ENCODE measurements at regions not wholly inside any gene's neighbourhood (a gene's known extent, or its start where the extent isn't known, plus 50 kb on each side); places are given as distances from the start of the nearest gene placed in this dataset.
"Not testable (repeated sequence)": the region's sequence is repeated elsewhere in the genome, so short reads cannot be mapped to it uniquely, and the experiment has no call there.

- no peak for DNase-seq
Observed at GRCh38 chr12:97616946-97617345, 154.3 kb downstream of the RMST start.

- DNase-seq, result no peak
Observed at GRCh38 chr12:97628962-97629361, 166.4 kb downstream of the RMST start.

DNA sequence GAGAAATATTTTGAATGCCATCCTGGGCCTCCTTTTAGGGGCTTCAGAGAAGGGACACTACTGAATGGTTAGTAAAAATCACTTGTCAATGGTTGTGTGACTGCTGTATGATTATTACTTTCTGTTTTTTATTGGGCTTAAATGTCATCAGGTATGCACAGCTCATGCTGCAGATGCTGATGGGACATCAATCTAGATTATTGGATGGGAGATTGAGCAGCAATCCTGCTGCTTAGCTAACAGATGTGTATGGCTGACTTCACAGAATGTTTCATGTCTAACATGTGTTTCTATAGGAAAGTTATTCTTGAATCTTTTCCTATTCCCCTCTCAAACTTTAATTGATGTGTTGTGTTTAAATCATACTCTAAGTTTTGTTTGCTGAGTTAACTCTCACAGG is 166.8 kb downstream of the RMST start:
- DNase-seq, result no peak

GRCh38 chr12:97630356-97630755 is 167.8 kb downstream of the RMST start:
- DNase-seq, result no peak

DNA sequence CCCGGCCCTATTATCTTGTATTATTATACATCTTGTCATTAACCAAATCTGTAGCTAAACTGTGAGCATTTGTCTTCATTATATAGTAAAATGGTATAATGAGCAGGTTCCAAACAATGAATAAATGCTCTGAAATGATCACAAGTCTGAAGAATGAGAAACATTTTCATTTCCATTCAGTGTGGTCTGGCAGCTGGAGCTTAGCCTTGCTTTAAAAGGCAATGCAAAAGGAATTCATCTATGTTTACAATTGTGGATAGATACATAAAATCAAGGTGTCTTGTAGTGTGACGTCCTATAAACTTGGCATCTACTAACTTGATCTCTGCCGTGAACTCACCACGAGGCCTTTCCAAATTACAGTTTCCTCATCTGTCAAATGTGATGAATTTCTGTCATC is 168.3 kb downstream of the RMST start:
- no peak for DNase-seq

- no peak for DNase-seq
Observed at GRCh38 chr12:97637770-97638169, 175.2 kb downstream of the RMST start.

GRCh38 chr12:97638739-97639138 is 176.1 kb downstream of the RMST start:
- no peak for DNase-seq

GRCh38 chr12:97639702-97640101 is 177.1 kb downstream of the RMST start:
- no peak for DNase-seq

DNA sequence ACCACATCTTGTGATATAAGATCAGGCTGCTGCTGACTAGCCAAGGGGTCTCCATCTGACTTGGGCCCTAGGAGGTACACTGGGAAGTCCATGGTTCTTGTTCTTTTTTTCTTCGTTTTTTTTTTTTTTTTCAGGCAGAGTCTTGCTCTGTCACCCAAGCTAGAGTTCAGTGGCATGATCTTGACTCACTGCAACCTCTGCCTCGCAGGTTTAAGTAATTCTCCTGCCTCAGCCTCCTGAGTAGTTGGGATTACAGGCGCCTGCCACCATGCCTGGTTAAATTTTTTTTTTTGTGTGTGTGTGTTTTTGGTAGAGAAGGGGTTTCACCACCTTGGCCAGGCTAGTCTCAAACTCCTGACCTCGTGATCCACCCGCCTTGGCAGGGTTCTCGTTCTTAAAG is 178.2 kb downstream of the RMST start:
- no peak for DNase-seq

DNA sequence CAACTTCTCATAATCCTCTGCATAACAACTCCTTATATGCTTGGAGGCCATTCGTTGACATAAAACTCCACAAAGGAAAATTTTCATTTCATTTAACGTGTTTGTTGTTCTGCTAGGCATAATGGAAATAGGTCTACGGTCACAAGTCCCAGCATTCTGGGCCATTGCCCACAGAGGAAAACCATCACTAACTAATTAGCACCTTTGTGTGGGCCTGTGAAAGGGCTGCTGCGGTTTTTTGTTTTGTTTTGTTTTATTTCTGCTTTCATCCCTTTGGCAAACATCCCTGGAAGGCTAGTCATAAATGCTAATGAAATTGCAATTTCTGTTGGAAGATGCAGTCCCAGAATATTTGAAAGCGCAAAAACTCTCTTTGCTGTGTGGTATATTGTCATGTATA is 180.3 kb downstream of the RMST start:
- no peak for DNase-seq

GRCh38 chr12:97643924-97644323 is 181.3 kb downstream of the RMST start:
- DNase-seq, result no peak

DNA sequence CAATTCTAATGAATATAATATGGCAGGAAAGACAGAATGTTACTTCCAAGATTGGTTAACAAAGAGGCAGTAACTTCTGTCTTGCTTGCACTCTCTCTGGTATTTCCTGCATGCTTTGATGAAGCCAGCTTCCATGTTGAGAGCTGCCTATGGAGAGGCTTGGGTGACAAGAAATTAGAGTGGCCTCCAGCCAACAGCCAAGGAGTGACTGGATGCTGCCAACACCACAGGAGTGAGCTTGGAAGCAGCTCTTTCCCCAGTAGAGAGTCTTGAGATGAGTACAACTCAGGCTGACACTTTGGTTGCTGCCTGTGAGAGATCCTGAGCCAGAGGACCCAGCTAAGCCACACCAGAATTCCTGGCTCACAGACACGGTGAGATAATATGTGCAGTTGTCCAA is 183.1 kb downstream of the RMST start:
- no peak for DNase-seq

DNA sequence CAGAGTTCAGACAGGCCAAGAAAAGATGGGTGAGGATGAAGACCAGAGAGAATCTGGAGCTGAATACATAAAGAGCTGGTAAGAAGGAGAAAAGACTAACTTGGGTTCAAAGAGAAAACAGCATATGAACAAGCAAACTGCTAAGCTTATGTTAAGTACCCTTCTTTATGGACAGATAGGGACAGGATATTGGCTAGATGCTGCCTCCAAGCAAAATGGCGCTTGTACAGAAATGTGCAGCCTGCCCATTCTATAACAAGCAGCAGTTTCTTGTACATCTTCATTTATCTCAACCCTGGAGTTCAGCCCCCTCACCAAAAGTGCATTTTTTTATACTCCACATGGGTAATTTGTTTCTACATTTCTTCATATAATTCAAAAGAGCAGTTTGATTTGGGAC is 184.5 kb downstream of the RMST start:
- DNase-seq, result no peak

- DNase-seq, result peak; percentile 8
Observed at GRCh38 chr12:97650242-97650641, 187.6 kb downstream of the RMST start.

GRCh38 chr12:97656548-97656947 is 193.9 kb downstream of the RMST start:
- not testable (repeated sequence) for DNase-seq

GRCh38 chr12:97659117-97659880 is 196.7 kb downstream of the RMST start:
- DNase-seq, result no peak

DNA sequence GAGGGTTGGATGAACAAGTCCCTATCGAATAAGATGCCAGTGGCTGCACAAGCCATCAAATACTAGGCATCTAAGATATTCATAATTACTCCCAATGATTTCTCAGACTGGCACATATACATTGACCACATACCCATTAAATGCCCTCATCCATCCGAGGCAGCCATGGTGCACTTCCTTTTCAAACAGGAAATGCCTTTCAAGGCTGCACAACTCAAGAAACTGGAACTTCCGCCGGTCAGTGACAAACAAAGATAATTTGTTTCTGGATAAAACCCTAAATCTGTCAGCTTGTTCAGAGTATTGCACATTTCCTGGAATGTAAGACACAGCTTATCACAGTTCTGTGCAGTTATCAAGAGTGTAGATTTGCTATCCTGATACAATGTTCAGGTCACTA is 203.7 kb downstream of the RMST start:
- DNase-seq, result no peak

DNA sequence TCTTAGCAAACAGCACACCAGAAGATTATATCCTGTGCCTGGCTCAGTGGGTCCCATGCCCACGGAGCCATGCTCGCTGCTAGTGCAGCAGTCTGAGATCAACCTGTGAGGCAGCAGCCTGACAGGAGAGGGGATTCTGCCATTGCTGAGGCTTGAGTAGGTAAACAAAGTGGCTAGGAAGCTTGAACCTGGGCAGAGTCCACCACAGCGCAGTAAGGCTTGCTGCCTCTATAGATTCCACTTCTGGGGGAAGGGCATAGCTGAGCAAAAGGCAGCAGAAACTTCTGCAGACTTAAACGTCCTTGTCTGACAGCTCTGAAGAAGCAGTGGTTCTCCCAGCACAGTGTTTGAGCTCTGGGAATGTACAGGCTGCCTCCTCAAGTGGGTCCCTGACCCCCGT is 210.3 kb downstream of the RMST start:
- no peak for DNase-seq

- no peak for DNase-seq
Observed at GRCh38 chr12:97680751-97681150, 218.1 kb downstream of the RMST start.

- peak; percentile 52 for DNase-seq
Observed at GRCh38 chr12:97681612-97682504, 219.3 kb downstream of the RMST start.

GRCh38 chr12:97685360-97685759 is 222.8 kb downstream of the RMST start:
- no peak for DNase-seq

- DNase-seq, result no peak
Observed at GRCh38 chr12:97701901-97702300, 239.3 kb downstream of the RMST start.

GRCh38 chr12:97711392-97711791 is 248.8 kb downstream of the RMST start:
- no peak for DNase-seq

- no peak for DNase-seq
Observed at GRCh38 chr12:97713270-97713669, 250.7 kb downstream of the RMST start.

Data from MV-4-11 (cell line).